ENCODE measurements at regions not wholly inside any gene's neighbourhood (a gene's known extent, or its start where the extent isn't known, plus 50 kb on each side); places are given as distances from the start of the nearest gene placed in this dataset.
A peak's percentile ranks its signal among the peaks of the same experiment; 100 is the strongest.

GRCh38 chr9:134243778-134244467 is 79.6 kb upstream of the RNU6ATAC start:
- peaks cover 5% of the 10 kb centered on the region for H3K36me3 Mint-ChIP-seq (ENCODE audit: insufficient read depth)
- H3K4me3 Mint-ChIP-seq = peak overlapping the region in 1 of 2 donors; percentile 9
- peak in 2 of 3 experiments; percentile 11 to 16 for DNase-seq
- peak; percentile 92 for ATAC-seq (replicated peaks)
- peaks cover 12 to 19% of the 10 kb centered on the region in 2 donors for H3K4me1 Mint-ChIP-seq (ENCODE audit: low read depth in 2 of 2)
- H3K9me3 Mint-ChIP-seq = peaks cover 1 to 7% of the 10 kb centered on the region in 2 donors
- H3K27ac Mint-ChIP-seq = peak overlapping the region in 1 of 2 donors; percentile 30
- peaks cover 35 to 48% of the 10 kb centered on the region in 2 donors for H3K27me3 Mint-ChIP-seq

- DNase-seq (no peak), ATAC-seq (replicated peaks) (no peak)
- Mint-ChIP-seq H3K4me3 (peak overlapping the region in 1 of 2 donors; percentile 4), H3K9me3 (peaks cover 1 to 7% of the 10 kb centered on the region in 2 donors), H3K4me1 (ENCODE audit: low read depth in 2 of 2) (peaks cover 12 to 19% of the 10 kb centered on the region in 2 donors), H3K27ac (peak overlapping the region in 1 of 2 donors; percentile 13), H3K36me3 (ENCODE audit: insufficient read depth) (peaks cover 5% of the 10 kb centered on the region), H3K27me3 (peaks cover 30 to 36% of the 10 kb centered on the region in 2 donors)
These were observed 80.8 kb upstream of the RNU6ATAC start for GRCh38 chr9:134245179-134245578.

GRCh38 chr9:134247918-134248631 is 78.2 kb upstream of the RXRA start:
- H3K4me3 Mint-ChIP-seq = no peak overlapping the region
- DNase-seq = no peak
- H3K27me3 Mint-ChIP-seq = peaks cover 7 to 12% of the 10 kb centered on the region in 2 donors
- peaks cover 5 to 15% of the 10 kb centered on the region in 2 donors for H3K4me1 Mint-ChIP-seq (ENCODE audit: low read depth in 2 of 2)
- H3K9me3 Mint-ChIP-seq = peaks cover 1 to 7% of the 10 kb centered on the region in 2 donors
- no peak overlapping the region for H3K27ac Mint-ChIP-seq
- ATAC-seq (replicated peaks) = no peak
- H3K36me3 Mint-ChIP-seq (ENCODE audit: insufficient read depth) = peaks cover 3% of the 10 kb centered on the region

GRCh38 chr9:134251296-134252069 is 74.8 kb upstream of the RXRA start:
- Mint-ChIP-seq H3K4me3 (no peak overlapping the region), H3K27me3 (no peaks in the 10 kb centered on the region), H3K27ac (no peak overlapping the region), H3K36me3 (ENCODE audit: insufficient read depth) (peaks cover 3% of the 10 kb centered on the region), H3K9me3 (peaks cover 1 to 7% of the 10 kb centered on the region in 2 donors), H3K4me1 (ENCODE audit: low read depth in 2 of 2) (no peaks in the 10 kb centered on the region)
- DNase-seq (no peak), ATAC-seq (replicated peaks) (no peak)

GRCh38 chr9:134252084-134252830 is 74.0 kb upstream of the RXRA start:
- DNase-seq (no peak), ATAC-seq (replicated peaks) (no peak)
- Mint-ChIP-seq H3K9me3 (peaks cover 1 to 7% of the 10 kb centered on the region in 2 donors), H3K27me3 (no peaks in the 10 kb centered on the region), H3K27ac (no peak overlapping the region), H3K4me1 (ENCODE audit: low read depth in 2 of 2) (no peaks in the 10 kb centered on the region), H3K4me3 (no peak overlapping the region), H3K36me3 (ENCODE audit: insufficient read depth) (peaks cover 3% of the 10 kb centered on the region)

GRCh38 chr9:134253606-134254205 is 72.5 kb upstream of the RXRA start:
- Mint-ChIP-seq H3K4me3 (no peak overlapping the region), H3K27me3 (no peaks in the 10 kb centered on the region), H3K36me3 (ENCODE audit: insufficient read depth) (peaks cover 3% of the 10 kb centered on the region), H3K9me3 (no peaks in the 10 kb centered on the region), H3K4me1 (ENCODE audit: low read depth in 2 of 2) (no peaks in the 10 kb centered on the region), H3K27ac (peak overlapping the region in 1 of 2 donors; percentile 2)
- DNase-seq = no peak
- ATAC-seq (replicated peaks) = no peak

- peaks cover 0 to 1% of the 10 kb centered on the region in 2 donors for H3K4me1 Mint-ChIP-seq (ENCODE audit: low read depth in 2 of 2)
- peaks cover 0 to 2% of the 10 kb centered on the region in 2 donors for H3K27me3 Mint-ChIP-seq
- H3K27ac Mint-ChIP-seq = no peak overlapping the region
These were observed 67.9 kb upstream of the RXRA start for GRCh38 chr9:134258332-134258731.

GRCh38 chr9:134258828-134259546 is 67.3 kb upstream of the RXRA start:
- DNase-seq (no peak), ATAC-seq (replicated peaks) (no peak)
- Mint-ChIP-seq H3K27me3 (peaks cover 0 to 8% of the 10 kb centered on the region in 2 donors), H3K27ac (no peak overlapping the region), H3K4me1 (ENCODE audit: low read depth in 2 of 2) (peaks cover 0 to 1% of the 10 kb centered on the region in 2 donors), H3K36me3 (ENCODE audit: insufficient read depth) (no peaks in the 10 kb centered on the region), H3K9me3 (no peaks in the 10 kb centered on the region), H3K4me3 (no peak overlapping the region)

More at GRCh38 chr9:134258332-134258731, 67.9 kb upstream of the RXRA start:
- ATAC-seq (replicated peaks) (no peak), DNase-seq (no peak)
- no peak overlapping the region for H3K4me3 Mint-ChIP-seq
- H3K36me3 Mint-ChIP-seq (ENCODE audit: insufficient read depth) = no peaks in the 10 kb centered on the region
- H3K9me3 Mint-ChIP-seq = no peaks in the 10 kb centered on the region

- Mint-ChIP-seq H3K4me3 (no peak overlapping the region), H3K27ac (no peak overlapping the region), H3K9me3 (no peaks in the 10 kb centered on the region), H3K27me3 (peaks cover 0 to 10% of the 10 kb centered on the region in 2 donors), H3K36me3 (ENCODE audit: insufficient read depth) (no peaks in the 10 kb centered on the region), H3K4me1 (ENCODE audit: low read depth in 2 of 2) (peaks cover 0 to 1% of the 10 kb centered on the region in 2 donors)
- ATAC-seq (replicated peaks) (no peak), DNase-seq (no peak)
These were observed 66.5 kb upstream of the RXRA start for GRCh38 chr9:134259708-134260107.

- peaks cover 3 to 21% of the 10 kb centered on the region in 2 donors for H3K27me3 Mint-ChIP-seq
- H3K4me1 Mint-ChIP-seq (ENCODE audit: low read depth in 2 of 2) = peaks cover 0 to 1% of the 10 kb centered on the region in 2 donors
- no peaks in the 10 kb centered on the region for H3K36me3 Mint-ChIP-seq (ENCODE audit: insufficient read depth)
- H3K27ac Mint-ChIP-seq = no peak overlapping the region
- DNase-seq = no peak
- no peaks in the 10 kb centered on the region for H3K9me3 Mint-ChIP-seq
- no peak for ATAC-seq (replicated peaks)
- no peak overlapping the region for H3K4me3 Mint-ChIP-seq
These were observed 65.5 kb upstream of the RXRA start for GRCh38 chr9:134260801-134261200.

- Mint-ChIP-seq H3K27ac (no peak overlapping the region), H3K4me3 (no peak overlapping the region), H3K4me1 (ENCODE audit: low read depth in 2 of 2) (peaks cover 0 to 1% of the 10 kb centered on the region in 2 donors), H3K9me3 (no peaks in the 10 kb centered on the region), H3K36me3 (ENCODE audit: insufficient read depth) (no peaks in the 10 kb centered on the region), H3K27me3 (peaks cover 15 to 33% of the 10 kb centered on the region in 2 donors)
- DNase-seq (no peak), ATAC-seq (replicated peaks) (no peak)
These were observed 64.2 kb upstream of the RXRA start for GRCh38 chr9:134262035-134262434.

- Mint-ChIP-seq H3K27me3 (peaks cover 15 to 49% of the 10 kb centered on the region in 2 donors), H3K4me3 (no peak overlapping the region)
These were observed 62.7 kb upstream of the RXRA start for GRCh38 chr9:134263596-134263995.

More at GRCh38 chr9:134263596-134263995, 62.7 kb upstream of the RXRA start:
- H3K27ac Mint-ChIP-seq = no peak overlapping the region
- ATAC-seq (replicated peaks) (no peak), DNase-seq (no peak)
- H3K9me3 Mint-ChIP-seq = no peaks in the 10 kb centered on the region
- no peaks in the 10 kb centered on the region for H3K36me3 Mint-ChIP-seq (ENCODE audit: insufficient read depth)
- peaks cover 0 to 11% of the 10 kb centered on the region in 2 donors for H3K4me1 Mint-ChIP-seq (ENCODE audit: low read depth in 2 of 2)

Data from effector memory CD8-positive, alpha-beta T cell (primary cell).